ENCODE measurements at regions not wholly inside any gene's neighbourhood (a gene's known extent, or its start where the extent isn't known, plus 50 kb on each side); places are given as distances from the start of the nearest gene placed in this dataset.
A peak's percentile ranks its signal among the peaks of the same experiment; 100 is the strongest.

- no peak for DNase-seq (ENCODE audit: low read depth in 4 of 4, low spot score in 3 of 4)
These were observed 317.6 kb upstream of the CNKSR2 start for GRCh38 chrX:21056622-21057021.

- no peak for DNase-seq (ENCODE audit: low read depth in 4 of 4, low spot score in 3 of 4)
These were observed 327.2 kb upstream of the CNKSR2 start for GRCh38 chrX:21047034-21047455.

- no peak for DNase-seq (ENCODE audit: low read depth in 4 of 4, low spot score in 3 of 4)
These were observed 359.9 kb upstream of the CNKSR2 start for GRCh38 chrX:21014326-21014725.

- DNase-seq (ENCODE audit: low read depth in 4 of 4, low spot score in 3 of 4) = no peak
These were observed 369.4 kb upstream of the CNKSR2 start for GRCh38 chrX:21004835-21005234.

- no peak for DNase-seq (ENCODE audit: low read depth in 4 of 4, low spot score in 3 of 4)
These were observed 378.4 kb upstream of the CNKSR2 start for GRCh38 chrX:20995829-20996228.

DNA sequence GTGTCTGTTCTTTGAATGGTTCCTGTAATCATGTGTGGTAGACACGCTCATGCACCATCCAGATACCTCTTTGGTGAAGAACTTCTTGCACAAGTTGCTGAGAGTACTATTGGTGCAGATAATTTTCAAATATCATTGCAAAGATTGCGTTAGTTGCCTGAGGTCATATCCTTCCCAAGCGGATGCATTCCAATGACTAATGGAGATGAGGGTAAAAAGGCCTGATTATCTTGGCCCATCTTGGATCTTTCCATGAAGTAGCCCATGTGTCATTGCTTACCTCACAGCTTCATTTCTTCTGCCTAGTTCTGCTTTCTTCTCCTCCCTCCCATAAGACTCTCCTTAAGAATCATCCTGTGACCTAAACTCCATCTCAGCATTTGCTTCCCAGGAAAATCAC is 384.9 kb upstream of the CNKSR2 start:
- no peak for DNase-seq (ENCODE audit: low read depth in 4 of 4, low spot score in 3 of 4)

- DNase-seq (ENCODE audit: low read depth in 4 of 4, low spot score in 3 of 4) = no peak
These were observed 385.4 kb upstream of the CNKSR2 start for GRCh38 chrX:20988804-20989203.

GRCh38 chrX:20988118-20988517 is 386.1 kb upstream of the CNKSR2 start:
- no peak for DNase-seq (ENCODE audit: low read depth in 4 of 4, low spot score in 3 of 4)

GRCh38 chrX:20980426-20980825 is 393.8 kb upstream of the CNKSR2 start:
- no peak for DNase-seq (ENCODE audit: low read depth in 4 of 4, low spot score in 3 of 4)

GRCh38 chrX:20974326-20974725 is 399.9 kb upstream of the CNKSR2 start:
- no peak for DNase-seq (ENCODE audit: low read depth in 4 of 4, low spot score in 3 of 4)

DNA sequence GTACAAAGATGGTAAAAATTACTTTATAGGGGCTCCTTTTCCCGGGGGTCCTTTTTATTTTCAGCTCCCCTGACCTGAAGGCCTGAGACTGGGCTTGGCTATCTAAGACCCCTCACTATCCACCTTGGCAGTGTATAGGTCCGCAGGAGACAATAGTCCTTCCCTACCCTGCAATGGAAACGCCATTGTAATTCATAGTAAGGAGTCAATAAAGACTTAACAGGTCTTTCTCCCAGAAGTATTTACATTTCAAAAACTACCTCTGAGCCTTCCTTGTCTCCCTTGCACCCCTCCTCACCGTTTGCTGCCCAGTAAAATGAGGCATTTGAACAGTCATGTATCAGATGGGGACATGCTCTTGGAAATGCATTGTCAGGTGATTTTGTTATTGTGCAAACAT is 401.2 kb upstream of the CNKSR2 start:
- no peak for DNase-seq (ENCODE audit: low read depth in 4 of 4, low spot score in 3 of 4)

GRCh38 chrX:20971250-20971649 is 403.0 kb upstream of the CNKSR2 start:
- DNase-seq (ENCODE audit: low read depth in 4 of 4, low spot score in 3 of 4) = no peak

- DNase-seq (ENCODE audit: low read depth in 4 of 4, low spot score in 3 of 4) = no peak
These were observed 404.7 kb upstream of the CNKSR2 start for GRCh38 chrX:20969565-20969964.

DNA sequence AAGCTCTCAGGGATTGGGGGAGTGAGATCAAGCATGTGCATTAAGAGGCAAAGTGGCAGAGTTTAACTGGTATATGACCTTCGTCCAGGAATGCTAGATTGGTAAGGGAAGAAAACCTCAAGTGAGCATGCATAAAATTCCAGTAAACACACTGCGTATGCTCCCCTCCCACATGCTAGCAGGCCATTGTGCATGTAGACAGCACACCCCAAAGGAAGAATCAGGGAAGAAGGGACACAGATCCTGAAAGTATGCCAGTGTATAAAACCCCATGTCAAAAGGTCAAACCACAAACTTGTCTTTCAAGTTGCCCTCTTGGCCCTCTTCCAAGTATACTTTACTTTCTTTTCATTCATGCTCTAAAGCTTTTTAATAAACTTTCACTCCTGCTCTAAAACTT is 405.2 kb upstream of the CNKSR2 start:
- DNase-seq (ENCODE audit: low read depth in 4 of 4, low spot score in 3 of 4) = no peak

GRCh38 chrX:20967725-20968124 is 406.5 kb upstream of the CNKSR2 start:
- no peak for DNase-seq (ENCODE audit: low read depth in 4 of 4, low spot score in 3 of 4)

DNA sequence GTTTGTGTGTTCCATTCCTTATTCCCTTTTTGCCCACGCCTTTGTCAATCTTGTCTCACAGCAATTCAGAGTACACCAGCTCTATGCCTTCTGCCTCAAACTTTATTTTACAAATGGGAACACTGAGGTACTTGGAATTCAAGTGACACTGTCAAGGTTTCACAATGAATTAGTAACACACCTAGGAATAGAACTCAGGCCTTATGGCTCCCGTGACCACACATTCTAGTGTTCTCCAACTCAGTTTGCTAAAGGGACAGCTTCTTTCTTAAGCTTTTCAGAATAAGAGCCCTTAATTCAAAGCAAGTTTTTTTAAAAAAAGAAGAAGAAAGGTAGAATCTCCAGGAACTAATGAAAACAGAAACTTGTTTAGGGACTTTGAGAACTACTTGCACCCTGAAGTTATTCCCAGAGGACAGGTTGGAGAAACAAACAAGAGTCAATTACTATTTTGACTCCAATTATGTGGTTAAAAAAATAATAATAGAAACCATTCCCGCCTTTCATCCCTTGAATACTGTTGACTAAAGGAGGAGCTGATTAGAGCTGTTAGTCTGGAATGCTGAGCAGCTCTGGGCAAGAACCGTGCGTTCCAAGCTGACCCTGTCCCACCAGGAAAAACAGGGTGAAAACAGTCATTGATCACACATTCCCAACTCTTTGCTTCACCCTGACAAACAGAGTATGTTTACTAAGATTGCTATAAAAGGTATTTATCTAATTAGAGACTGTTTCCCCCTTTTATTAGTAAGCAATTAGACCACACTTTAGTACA is 408.8 kb upstream of the CNKSR2 start:
- DNase-seq (ENCODE audit: low read depth in 4 of 4, low spot score in 3 of 4) = no peak

DNA sequence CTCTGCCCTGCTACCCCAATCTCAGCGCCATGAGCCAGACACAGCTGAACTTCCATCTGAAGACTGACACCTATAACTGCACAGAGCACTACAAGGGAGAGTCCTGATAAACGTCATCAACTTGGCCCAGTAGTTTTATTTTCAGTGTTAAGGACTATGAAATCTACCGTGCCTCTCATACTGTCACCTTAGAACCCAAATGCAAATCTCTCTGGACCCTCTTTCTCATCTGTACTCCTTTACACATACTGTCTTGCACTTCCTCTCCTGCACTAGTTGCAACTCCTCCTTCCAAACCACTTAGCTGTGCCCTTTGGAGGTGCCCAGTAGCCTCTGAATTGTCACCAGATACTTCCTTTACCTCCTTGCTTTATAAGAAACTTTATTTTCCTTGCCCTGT is 420.2 kb upstream of the CNKSR2 start:
- DNase-seq (ENCODE audit: low read depth in 4 of 4, low spot score in 3 of 4) = no peak

- DNase-seq (ENCODE audit: low read depth in 4 of 4, low spot score in 3 of 4) = no peak
These were observed 422.0 kb upstream of the CNKSR2 start for GRCh38 chrX:20952180-20952579.

- no peak for DNase-seq (ENCODE audit: low read depth in 4 of 4, low spot score in 3 of 4)
These were observed 423.0 kb upstream of the CNKSR2 start for GRCh38 chrX:20951016-20951810.

- no peak for DNase-seq (ENCODE audit: low read depth in 4 of 4, low spot score in 3 of 4)
These were observed 426.8 kb upstream of the CNKSR2 start for GRCh38 chrX:20947411-20947912.

DNA sequence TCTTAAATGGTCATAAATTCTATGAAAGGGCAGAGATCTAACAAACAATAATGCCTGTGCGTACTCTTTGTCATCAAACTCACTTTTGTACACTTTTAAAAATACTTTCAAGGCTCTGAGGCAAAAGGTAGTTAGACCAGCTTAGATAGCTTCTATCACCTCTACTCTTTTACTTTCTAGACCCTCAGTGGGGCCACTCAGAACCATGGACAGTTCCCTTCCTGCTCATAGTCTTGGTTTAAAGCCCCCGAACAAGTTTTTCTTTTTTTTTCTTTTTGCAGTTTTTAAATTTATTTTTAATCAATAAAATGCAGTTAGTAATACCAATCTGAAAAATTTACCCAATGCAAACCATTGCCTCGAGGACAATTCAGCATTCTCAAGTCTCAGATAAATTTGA is 460.5 kb upstream of the CNKSR2 start:
- peak in 3 of 4 donors; percentile 1 to 5 (median 1) for DNase-seq (ENCODE audit: low read depth in 4 of 4, low spot score in 3 of 4)

GRCh38 chrX:20906571-20906970 is 467.6 kb upstream of the CNKSR2 start:
- DNase-seq (ENCODE audit: low read depth in 4 of 4, low spot score in 3 of 4) = no peak

Data from right renal pelvis (tissue), 4 donors.